OCI-LY1 (cell line): ENCODE measurements at regions not wholly inside any gene's neighbourhood (a gene's known extent, or its start where the extent isn't known, plus 50 kb on each side); places are given as distances from the start of the nearest gene placed in this dataset.

Experiments used
- EZH2 ChIP-seq: fragments of 200-600 bp; sonication (generic), shearing (Covaris generic); IDR thresholded peaks from 2 replicates; pipeline ENCODE4 v1.8.0; 2017; ENCODE audit warnings: borderline replicate concordance, mixed run types, mild to moderate bottlenecking, antibody characterized with exemption, low read length, moderate library complexity, mixed read lengths
- TF ChIP-seq, protein P1 (sequence below): fragments of 200-600 bp; sonication (generic), shearing (Covaris generic); IDR thresholded peaks from 2 replicates; pipeline ENCODE4 v1.5.1; 2017; ENCODE audit warnings: mild to moderate bottlenecking, antibody characterized with exemption, low read length, moderate library complexity, mixed read lengths

DNA sequence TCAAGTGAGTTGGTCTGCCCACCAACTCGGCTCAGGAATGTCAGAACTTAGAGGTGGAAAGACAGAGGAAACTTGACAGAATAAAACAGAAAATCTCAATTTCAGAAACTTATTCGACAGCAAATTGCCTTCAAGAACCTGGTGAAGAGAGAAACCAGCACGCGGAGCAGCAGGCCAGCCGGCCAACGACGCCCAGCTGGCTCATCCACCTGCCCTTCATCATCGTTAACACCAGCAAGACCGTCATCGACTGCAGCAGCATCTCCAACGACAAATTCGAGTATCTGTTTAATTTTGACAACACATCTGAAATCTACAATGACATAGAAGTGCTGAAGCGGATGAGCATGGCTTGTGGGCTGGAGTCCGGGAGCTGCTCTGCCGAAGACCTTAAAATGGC, 350.8 kb upstream of the CAMK1G start:
- TF ChIP-seq, protein P1, sequence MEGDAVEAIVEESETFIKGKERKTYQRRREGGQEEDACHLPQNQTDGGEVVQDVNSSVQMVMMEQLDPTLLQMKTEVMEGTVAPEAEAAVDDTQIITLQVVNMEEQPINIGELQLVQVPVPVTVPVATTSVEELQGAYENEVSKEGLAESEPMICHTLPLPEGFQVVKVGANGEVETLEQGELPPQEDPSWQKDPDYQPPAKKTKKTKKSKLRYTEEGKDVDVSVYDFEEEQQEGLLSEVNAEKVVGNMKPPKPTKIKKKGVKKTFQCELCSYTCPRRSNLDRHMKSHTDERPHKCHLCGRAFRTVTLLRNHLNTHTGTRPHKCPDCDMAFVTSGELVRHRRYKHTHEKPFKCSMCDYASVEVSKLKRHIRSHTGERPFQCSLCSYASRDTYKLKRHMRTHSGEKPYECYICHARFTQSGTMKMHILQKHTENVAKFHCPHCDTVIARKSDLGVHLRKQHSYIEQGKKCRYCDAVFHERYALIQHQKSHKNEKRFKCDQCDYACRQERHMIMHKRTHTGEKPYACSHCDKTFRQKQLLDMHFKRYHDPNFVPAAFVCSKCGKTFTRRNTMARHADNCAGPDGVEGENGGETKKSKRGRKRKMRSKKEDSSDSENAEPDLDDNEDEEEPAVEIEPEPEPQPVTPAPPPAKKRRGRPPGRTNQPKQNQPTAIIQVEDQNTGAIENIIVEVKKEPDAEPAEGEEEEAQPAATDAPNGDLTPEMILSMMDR, result no peak
- no peak for TF ChIP-seq EZH2
